Stimulated activated CD4-positive, alpha-beta T cell treated with anti-CD3 and anti-CD28 coated beads, Interleukin-1b, Interleukin-23, amount 100 ng/mL, for 48 hours (primary cell): ENCODE measurements at regions not wholly inside any gene's neighbourhood (a gene's known extent, or its start where the extent isn't known, plus 50 kb on each side); places are given as distances from the start of the nearest gene placed in this dataset.
"Not testable (repeated sequence)": the region's sequence is repeated elsewhere in the genome, so short reads cannot be mapped to it uniquely, and the experiment has no call there.

ENCODE experiments used
- DNase-seq: peaks from one replicate; pipeline ENCODE4 v3.0.0-alpha.2; 2020

- no peak for DNase-seq
Measured at GRCh38 chr5:124044613-124045012, 532.6 kb downstream of the CSNK1G3 start.

DNA sequence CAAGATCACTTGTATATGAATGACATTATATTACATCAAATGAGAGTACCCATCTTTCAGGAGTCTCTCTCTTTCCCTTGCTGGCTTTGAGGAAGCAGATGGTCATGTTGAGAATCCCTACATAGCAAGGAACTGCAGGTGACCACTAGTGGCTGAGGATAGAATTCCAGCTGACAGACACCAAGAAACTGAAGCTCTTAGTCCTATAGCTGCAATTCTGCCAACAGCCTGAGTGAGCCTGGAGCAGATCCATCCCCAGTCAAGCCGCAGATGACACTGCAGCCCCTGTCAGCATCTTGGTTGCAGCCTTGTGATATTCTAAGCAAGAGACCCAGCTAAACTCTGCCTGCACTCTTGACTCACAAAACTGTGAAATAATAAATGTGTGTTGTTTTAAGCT lies 531.5 kb downstream of the CSNK1G3 start:
- no peak for DNase-seq

GRCh38 chr5:124040799-124041198 lies 528.8 kb downstream of the CSNK1G3 start:
- no peak for DNase-seq

DNA sequence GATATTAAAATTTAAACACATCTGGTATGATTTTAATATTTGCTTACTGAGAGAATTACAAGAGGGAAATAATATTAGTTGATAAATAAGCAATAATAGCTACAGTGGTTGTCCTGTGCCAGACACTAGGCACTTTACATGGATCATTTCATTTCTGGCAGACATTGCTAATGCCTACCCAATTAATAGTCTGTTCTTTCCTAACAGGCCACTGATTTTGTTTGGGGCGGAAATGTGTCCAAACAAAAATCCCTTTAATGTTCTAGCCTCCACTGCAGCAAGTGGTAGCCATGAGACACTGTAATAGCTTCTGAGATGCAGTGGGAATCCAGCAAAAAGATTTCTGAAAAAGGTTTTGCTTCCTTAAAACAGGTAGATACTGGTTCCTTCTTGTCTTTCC lies 527.4 kb downstream of the CSNK1G3 start:
- DNase-seq: no peak

DNA sequence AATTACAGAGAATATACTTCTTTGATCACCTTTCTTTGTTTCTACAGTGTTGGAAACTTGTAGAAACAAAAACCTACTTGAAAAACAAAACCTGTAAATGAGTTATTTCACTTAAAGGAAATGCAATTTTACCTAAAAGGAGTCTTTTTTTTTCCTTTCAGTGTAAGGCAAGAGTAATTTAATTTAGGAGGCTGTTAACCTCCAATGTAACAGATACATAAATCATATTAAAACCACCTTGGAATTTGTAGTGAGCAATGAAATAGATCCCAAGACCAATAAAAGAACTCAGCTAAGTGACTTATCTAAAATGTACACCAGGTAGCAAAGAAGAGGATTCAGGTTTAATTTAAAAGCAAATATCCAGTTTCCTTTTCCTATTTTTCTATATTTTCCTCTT lies 524.8 kb downstream of the CSNK1G3 start:
- no peak for DNase-seq

DNA sequence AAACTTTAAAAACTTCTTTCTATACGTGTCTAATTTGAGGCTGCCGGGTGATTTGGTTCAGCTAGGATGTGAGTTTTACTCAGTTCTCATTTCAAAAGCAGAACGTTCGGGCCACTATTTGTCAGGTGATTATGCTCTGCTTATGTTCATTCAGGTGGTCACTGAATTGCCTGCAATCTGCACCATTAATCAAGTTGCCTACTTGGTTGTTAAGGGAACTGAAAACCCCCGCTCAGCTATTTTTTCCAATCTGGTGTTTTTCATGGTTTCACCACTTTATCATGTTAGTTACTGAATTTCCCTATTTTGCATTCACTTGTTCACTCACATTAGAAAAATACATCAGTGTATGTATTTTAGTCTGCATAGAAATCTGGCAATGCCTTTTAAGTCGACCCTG lies 523.0 kb downstream of the CSNK1G3 start:
- no peak for DNase-seq

DNA sequence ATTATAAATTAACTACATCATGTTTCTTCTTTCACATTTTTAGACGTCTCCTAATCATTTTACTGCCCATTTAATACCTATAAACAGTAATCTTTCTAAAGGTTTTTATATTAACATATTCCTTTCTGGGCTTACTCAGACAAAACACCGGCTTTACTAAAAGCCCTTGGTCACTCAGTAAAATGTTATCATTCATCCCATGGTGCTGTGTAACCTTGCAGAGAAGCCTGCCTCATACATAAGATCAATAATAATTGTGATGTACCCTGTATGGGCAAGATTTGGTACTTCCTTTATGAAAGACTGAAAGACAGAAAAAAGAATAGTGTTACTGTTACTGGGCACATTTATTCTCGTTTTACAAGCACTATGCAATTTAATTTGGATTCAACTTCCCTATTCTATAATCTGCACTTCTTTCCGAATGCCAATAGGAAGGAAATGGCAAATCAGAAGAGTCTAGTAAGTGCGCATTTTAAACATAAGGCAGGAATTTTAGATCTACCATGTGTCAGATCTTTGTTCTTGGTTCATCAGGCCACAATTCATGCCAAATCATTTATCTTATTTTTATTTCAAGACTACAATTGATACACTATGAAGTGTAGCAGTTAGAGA lies 522.2 kb downstream of the CSNK1G3 start:
- DNase-seq: no peak

- no peak for DNase-seq
Measured at GRCh38 chr5:124030043-124030491, 518.1 kb downstream of the CSNK1G3 start.

- no peak for DNase-seq
Measured at GRCh38 chr5:124027441-124027840, 515.5 kb downstream of the CSNK1G3 start.

- DNase-seq: no peak
Measured at GRCh38 chr5:124025306-124025845, 513.4 kb downstream of the CSNK1G3 start.

GRCh38 chr5:124022966-124023365 lies 511.0 kb downstream of the CSNK1G3 start:
- DNase-seq: no peak

DNA sequence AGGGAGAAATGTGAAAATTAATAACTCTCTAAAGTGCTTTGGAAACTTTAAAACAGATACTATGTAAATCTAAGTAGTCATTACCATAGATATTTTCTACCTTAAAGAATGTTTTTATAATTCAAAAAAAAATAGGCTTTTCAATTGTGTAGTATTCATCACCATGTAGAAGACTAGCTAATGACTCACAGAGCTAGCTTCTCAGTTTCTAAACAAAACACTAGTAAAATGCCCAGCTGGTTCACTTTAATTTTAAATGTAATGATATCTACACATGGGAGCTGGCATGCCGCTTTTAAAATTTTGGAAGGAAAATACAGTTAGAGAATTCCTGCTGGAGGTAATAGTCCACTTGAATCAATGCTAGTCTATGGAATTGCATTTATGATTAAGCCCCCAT lies 509.8 kb downstream of the CSNK1G3 start:
- no peak for DNase-seq

DNA sequence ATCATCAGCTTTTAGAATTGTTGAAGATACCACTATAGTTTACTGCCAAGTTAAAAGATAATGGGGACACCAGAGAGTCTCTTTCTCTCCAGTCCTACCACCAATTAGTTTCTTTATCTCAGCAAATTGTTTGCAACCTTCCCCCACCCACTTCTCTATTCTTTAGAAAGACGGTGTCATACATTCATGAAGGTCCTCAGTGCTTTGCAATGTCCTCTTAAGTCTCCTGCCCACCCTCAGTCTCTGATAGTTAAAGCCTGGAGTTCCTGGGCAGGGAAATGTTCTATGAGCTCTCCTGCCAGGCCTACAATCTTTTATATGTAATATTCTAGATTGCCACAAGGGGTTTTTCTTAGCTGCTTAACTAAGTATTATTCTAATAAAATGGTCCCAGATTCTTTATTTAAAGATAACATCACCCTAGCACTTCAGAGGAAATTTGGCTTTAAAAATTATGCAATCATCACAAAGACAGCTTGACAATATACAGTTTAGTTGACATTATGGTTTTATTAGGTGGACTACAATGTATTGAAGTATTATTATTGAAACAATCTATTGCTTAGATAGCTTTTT lies 509.2 kb downstream of the CSNK1G3 start:
- DNase-seq: no peak

DNA sequence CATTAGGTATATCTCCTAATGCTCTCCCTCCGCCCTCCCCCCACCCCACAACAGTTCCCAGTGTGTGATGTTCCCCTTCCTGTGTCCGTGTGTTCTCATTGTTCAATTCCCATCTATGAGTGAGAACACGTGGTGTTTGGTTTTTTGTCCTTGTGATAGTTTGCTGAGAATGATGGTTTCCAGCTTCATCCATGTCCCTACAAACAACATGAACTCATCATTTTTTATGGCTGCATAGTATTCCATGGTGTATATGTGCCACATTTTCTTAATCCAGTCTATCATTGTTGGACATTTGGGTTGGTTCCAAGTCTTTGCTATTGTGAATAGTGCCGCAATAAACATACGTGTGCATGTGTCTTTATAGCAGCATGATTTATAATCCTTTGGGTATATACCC lies 505.3 kb downstream of the CSNK1G3 start:
- not testable (repeated sequence) for DNase-seq

DNA sequence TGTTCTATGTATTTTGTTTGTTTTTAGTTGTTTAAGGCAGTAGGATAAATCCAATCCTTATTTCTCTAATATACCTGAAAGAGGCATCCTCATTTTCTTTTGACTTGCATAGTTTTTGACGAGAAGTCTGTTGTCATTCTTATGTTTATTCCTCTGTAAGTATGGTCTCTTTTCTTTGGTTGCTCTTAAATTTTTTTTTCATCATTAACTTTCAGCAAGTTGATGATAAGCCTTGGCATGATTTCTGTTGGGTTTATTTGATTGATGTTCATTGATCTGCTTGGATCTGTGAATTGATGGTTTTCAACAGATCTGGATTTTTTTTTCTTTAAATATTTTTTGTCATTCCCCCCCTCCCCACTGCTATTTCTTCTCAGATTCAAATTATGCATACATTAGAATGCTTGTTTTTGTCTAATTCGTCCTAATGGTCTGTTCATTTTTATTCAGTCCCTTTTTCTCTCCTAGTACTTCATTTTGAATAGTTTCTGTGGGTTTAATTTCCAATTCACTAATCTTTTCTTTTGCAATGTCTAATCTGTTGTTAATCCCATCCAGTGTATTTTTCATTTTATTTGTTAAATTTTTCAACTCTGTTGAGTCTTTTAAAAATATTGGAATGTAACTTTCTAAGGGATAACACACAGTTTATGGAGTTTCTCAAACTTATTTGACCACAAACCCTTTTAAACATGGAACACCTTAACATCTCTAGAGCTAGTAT lies 495.9 kb downstream of the CSNK1G3 start:
- DNase-seq: no peak

DNA sequence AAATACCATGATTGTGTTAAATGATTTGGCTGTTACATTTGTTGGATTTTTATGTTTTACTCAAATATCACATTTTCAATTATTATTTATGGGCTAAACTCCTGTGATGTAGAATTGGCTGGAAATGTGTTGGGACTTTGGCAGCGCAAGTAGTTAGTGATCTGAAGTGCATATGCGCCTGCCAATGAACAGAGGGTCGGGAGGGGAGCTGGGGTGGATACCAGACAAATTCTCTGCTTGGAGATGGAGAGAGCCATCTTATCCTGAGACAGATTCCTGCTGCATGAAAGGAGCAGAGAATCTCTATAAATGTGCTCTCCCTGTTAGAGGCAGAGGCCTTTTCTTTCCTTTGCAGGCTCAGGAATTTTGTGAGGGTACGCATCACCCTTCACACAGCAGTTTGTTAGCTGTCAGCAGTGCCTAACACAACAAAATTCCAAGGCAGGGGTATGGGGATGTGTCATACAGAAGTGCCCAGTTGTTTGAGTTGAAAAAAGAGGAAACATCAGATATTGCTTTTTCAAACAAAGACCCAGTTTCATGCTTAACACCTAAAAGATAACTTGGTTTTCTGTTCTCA lies 489.1 kb downstream of the CSNK1G3 start:
- DNase-seq: no peak

DNA sequence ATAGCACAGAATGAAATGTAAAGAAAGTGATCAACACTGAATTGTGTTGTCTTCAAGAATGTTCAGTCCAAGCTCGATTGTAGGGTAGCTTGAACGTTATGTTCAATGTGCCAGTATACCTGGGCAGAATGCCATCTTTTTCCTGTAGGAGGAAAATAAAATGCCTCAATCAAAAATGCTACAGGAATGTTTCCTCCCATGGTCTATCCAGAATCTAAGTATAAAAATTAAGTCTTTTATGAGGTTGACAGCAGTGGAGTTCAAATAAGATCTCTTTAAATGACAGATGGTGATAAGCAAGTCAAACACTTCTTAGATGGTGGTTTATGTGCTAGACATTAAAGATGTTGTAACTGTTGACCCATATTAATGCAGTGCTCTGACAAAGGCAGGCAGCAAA lies 488.6 kb downstream of the CSNK1G3 start:
- DNase-seq: no peak

DNA sequence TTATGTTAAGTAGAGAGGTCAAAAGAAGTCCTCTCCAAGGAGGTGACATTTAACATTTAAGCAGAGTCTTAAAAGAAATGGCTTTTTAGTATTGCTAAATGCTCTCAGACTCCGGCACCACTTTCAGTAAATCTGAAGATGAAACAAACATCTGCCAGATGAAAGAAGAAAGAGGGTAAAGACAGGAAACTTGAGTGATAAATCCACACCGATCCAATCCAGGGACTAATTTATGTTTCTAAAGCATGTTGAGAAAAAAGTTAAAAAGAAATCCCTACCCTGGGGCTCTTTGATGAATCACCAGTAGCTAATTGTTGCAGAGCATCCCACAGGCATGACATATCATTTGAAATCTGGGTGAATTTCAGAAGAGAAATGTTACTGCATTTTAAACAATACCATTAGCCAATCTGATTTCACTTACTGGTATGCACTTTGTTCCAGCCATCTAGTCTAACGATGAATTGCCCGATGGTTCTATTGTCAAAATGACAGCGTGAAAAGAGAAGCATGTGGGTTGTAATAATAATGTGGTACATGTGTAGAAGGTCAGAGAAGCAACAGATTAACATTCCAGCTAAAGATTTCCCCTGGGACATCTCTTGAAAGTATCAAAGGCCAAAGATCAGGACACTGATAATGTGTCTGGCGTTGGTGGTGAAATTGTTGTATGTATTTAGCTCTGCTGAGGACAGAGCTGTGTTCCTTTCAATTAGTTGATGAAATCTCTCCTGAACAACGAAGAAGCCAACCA lies 485.7 kb downstream of the CSNK1G3 start:
- no peak for DNase-seq

DNA sequence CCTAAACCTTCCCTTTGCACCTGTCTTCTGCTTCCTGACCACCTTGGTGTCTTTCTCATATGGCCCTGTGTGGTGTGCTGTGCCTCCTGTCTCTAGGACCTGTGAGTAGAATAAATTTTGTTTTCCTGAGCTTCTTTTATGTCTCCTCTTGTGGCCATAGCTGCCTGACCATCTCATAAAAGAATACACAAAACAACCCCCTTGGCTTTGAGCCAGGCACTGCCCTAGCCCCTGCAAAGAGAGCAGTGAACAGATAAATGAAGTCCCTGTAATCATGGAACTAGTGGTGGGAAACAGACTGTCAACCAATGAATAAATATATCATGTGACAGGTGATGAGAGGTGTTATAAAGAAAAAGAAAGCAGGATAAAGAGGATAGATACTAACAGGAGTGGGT lies 485.1 kb downstream of the CSNK1G3 start:
- no peak for DNase-seq

- DNase-seq: no peak
Measured at GRCh38 chr5:123992641-123993040, 480.7 kb downstream of the CSNK1G3 start.

GRCh38 chr5:123987956-123988355 lies 476.0 kb downstream of the CSNK1G3 start:
- DNase-seq: no peak

DNA sequence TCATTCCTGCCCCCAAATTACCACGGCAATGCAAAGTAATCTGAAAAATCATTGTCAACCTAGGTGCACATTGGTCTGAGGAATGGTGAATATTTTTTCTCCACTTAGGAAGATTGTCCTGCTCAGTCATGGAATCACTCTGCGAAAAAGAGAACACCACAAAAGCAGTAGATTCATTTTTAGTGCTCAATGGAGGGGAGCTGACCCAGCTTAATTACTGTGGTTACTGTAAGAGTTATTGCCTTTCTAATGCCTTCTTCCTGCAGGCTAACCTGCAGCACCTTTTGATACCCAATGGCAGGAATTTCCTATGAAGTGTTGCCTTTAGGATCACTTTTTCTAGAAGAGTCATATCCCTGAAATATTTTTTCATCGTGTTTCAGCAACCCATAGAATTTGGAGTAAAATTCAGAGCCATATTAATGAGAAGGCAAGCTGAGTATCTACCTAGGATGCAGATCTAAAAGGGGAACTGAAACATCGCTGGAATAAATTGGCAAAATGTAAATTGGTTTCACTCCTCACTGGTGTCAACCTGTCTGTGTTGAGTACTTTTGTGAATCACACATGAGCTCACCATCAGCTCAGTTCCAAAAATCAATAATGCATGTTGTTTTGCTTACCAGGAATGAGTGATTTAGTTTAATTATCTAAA lies 464.5 kb downstream of the CSNK1G3 start:
- no peak for DNase-seq
